ENCODE measurements at regions not wholly inside any gene's neighbourhood (a gene's known extent, or its start where the extent isn't known, plus 50 kb on each side); places are given as distances from the start of the nearest gene placed in this dataset.

GRCh38 chr6:125552819-125553218 is 196.6 kb upstream of the HEY2 start:
- Histone ChIP-seq H3K18ac (ENCODE audit: insufficient read length, low read depth, low read length) (no peak overlapping the region), H3T11ph (ENCODE audit: low read length) (no peak overlapping the region), H2BK20ac (ENCODE audit: low read depth, low read length, poor library complexity, severe bottlenecking) (no peak overlapping the region), H3K27ac (ENCODE audit: insufficient read length, low read depth, low read length) (no peak overlapping the region), H2AFZ (ENCODE audit: low read length) (no peak overlapping the region), H2BK120ac (ENCODE audit: low read depth, low read length, poor library complexity, severe bottlenecking) (no peak overlapping the region), H3K56ac (ENCODE audit: insufficient read length, low read depth, low read length) (no peak overlapping the region), H3K27me3 (ENCODE audit: insufficient read depth, low read length) (no peaks in the 10 kb centered on the region), H2AK5ac (ENCODE audit: insufficient read length, low read length) (no peak overlapping the region), H2BK5ac (ENCODE audit: insufficient read length, low read length) (no peak overlapping the region), H3K23ac (ENCODE audit: insufficient read length, low read depth, low read length) (no peak overlapping the region), H3K14ac (ENCODE audit: insufficient read depth, low read length) (no peak overlapping the region), H4K20me1 (ENCODE audit: control insufficient read depth, insufficient read depth, insufficient read length) (no peaks in the 10 kb centered on the region), H3K23me2 (ENCODE audit: insufficient read length, low read depth, low read length, poor library complexity, severe bottlenecking) (no peaks in the 10 kb centered on the region), H3K79me1 (ENCODE audit: insufficient read depth, low read depth, low read length, poor library complexity, severe bottlenecking) (no peaks in the 10 kb centered on the region), H3K79me2 (ENCODE audit: insufficient read depth, low read length) (no peaks in the 10 kb centered on the region), H3K4me2 (ENCODE audit: insufficient read depth, insufficient read length, low read length) (no peak overlapping the region), H3K9me3 (ENCODE audit: control insufficient read depth, low read depth, low read length) (no peaks in the 10 kb centered on the region), H4K8ac (replicated peaks; ENCODE audit: insufficient read length, low read depth, low read length) (no peak overlapping the region), H2BK15ac (ENCODE audit: low read depth, low read length) (no peak overlapping the region), H3K4me1 (ENCODE audit: insufficient read depth, low read length) (no peaks in the 10 kb centered on the region; the same call in 1 of the 2 replicates), H4K5ac (ENCODE audit: insufficient read length, low read depth, low read length) (no peak overlapping the region), H3K9ac (ENCODE audit: extremely low read depth, insufficient read length, low read length) (no peak overlapping the region), H3K4ac (ENCODE audit: low read depth, low read length) (no peak overlapping the region), H2BK12ac (ENCODE audit: insufficient read length, low read depth, low read length) (no peak overlapping the region), H4K91ac (ENCODE audit: insufficient read length, low read depth, low read length) (no peak overlapping the region)
- Mint-ChIP-seq H3K27me3 (ENCODE audit: low read depth) (no peaks in the 10 kb centered on the region; the same call in 1 of the 2 replicates), H3K9me3 (no peaks in the 10 kb centered on the region), H3K4me1 (peaks cover 16 to 23% of the 10 kb centered on the region in 2 experiments), H3K27ac (no peak overlapping the region), H3K4me3 (no peak overlapping the region), H3K36me3 (ENCODE audit: insufficient read depth in 1 of 3, low read depth in 3 of 3) (no peaks in the 10 kb centered on the region)
- TF ChIP-seq, protein P1, sequence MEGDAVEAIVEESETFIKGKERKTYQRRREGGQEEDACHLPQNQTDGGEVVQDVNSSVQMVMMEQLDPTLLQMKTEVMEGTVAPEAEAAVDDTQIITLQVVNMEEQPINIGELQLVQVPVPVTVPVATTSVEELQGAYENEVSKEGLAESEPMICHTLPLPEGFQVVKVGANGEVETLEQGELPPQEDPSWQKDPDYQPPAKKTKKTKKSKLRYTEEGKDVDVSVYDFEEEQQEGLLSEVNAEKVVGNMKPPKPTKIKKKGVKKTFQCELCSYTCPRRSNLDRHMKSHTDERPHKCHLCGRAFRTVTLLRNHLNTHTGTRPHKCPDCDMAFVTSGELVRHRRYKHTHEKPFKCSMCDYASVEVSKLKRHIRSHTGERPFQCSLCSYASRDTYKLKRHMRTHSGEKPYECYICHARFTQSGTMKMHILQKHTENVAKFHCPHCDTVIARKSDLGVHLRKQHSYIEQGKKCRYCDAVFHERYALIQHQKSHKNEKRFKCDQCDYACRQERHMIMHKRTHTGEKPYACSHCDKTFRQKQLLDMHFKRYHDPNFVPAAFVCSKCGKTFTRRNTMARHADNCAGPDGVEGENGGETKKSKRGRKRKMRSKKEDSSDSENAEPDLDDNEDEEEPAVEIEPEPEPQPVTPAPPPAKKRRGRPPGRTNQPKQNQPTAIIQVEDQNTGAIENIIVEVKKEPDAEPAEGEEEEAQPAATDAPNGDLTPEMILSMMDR (conservative IDR thresholded peaks at IDR 0.05): no peak
- no CpG with 5 or more reads among the region's 1 CpG for WGBS (ENCODE audit: extremely low coverage, insufficient read length, low lambda C conversion rate)
- DNase-seq: no peak
